Transverse colon (tissue), 4 donors: ENCODE measurements at regions not wholly inside any gene's neighbourhood (a gene's known extent, or its start where the extent isn't known, plus 50 kb on each side); places are given as distances from the start of the nearest gene placed in this dataset.

Experiments
- DNase-seq: peaks from one replicate; pipeline ENCODE4 v3.0.0-alpha.2; 2019
- H3K27ac ChIP-seq, 4 donors: fragments of 200-600 bp; sonication (generic); 2 replicates each; pipeline ENCODE4 v1.5.1; 2016 to 2018; ENCODE audit warnings: inconsistent platforms in 4 of 4
- H3K27me3 ChIP-seq: fragments of 200-600 bp; sonication (generic); 2 replicates; pipeline ENCODE4 v1.5.1; 2017; ENCODE audit warnings: inconsistent platforms
- H3K36me3 ChIP-seq, 4 donors: fragments of 200-600 bp; sonication (generic); 2 replicates each; pipeline ENCODE4 v1.5.1; 2017 to 2019; ENCODE audit warnings: inconsistent platforms in 4 of 4
- H3K4me1 ChIP-seq, 4 donors: fragments of 200-600 bp; sonication (generic); 2 replicates each; pipeline ENCODE4 v1.5.1; 2017 to 2020; ENCODE audit warnings: inconsistent platforms in 4 of 4
- H3K4me3 ChIP-seq, 4 donors: fragments of 200-600 bp; sonication (generic); 1 replicate in 1 of 4; 2 replicates in 3 of 4; pipeline versions ENCODE4 v1.5.1 to v1.6.1; 2017 to 2019; ENCODE audit warnings: inconsistent platforms in 4 of 4
- H3K9me3 ChIP-seq, 2 donors: fragments of 200-600 bp; sonication (generic); 2 replicates each; pipeline ENCODE4 v1.5.1; 2017 to 2019; ENCODE audit warnings: inconsistent platforms in 2 of 2
- EP300 ChIP-seq: sonication (generic); formaldehyde crosslinking; IDR thresholded peaks from one replicate; pipeline ENCODE4 v1.6.1; 2017; ENCODE audit warnings: antibody characterized with exemption, low read depth
- POLR2A ChIP-seq: fragments of 450-650 bp; IDR thresholded peaks from one replicate; pipeline ENCODE4 v1.6.1; 2016; ENCODE audit warnings: antibody characterized with exemption, mild to moderate bottlenecking, moderate library complexity
- POLR2AphosphoS5 ChIP-seq, 3 donors: sonication (generic); formaldehyde crosslinking; IDR thresholded peaks; one replicate each; pipeline ENCODE4 v1.6.1; 2016; ENCODE audit warnings: antibody characterized with exemption in 3 of 3
- WGBS, 2 donors: methylation state at CpG; one replicate each; pipeline ENCODE4 v1.1.5; 2018; ENCODE audit warnings: low coverage in 1 of 2; 5-methylcytosine and 5-hydroxymethylcytosine counted together
- in situ Hi-C, 4 donors: fragments of 200-750 bp; cut with MboI; loops; one replicate each; pipeline versions ENCODE4 v1.15.0 to v1.15.1; 2017; ENCODE audit warnings: low sequenced_read_pairs in 3 of 4, low pct_ligation_motif_present in 1 of 4, low pct_unique_long_range_greater_than_20kb in 1 of 4
- intact Hi-C: fragments of 100-400 bp; cut with DNase I; formaldehyde crosslinking; loops from one replicate; pipeline ENCODE4 v1.15.1; 2023; ENCODE audit warnings: low total_unique reads
- TF ChIP-seq, protein P1 (sequence below), 5 experiments: fragments of 200-600 bp in 3 of 5; fragments of 450-650 bp in 2 of 5; sonication (generic) in 3 of 5; IDR thresholded peaks; 1 replicate in 2 of 5; 2 replicates in 3 of 5; pipeline ENCODE4 v1.5.1; 2016 to 2017; ENCODE audit warnings: antibody characterized with exemption in 5 of 5, inconsistent platforms in 3 of 5, mild to moderate bottlenecking in 2 of 5, moderate library complexity in 1 of 5

DNA sequence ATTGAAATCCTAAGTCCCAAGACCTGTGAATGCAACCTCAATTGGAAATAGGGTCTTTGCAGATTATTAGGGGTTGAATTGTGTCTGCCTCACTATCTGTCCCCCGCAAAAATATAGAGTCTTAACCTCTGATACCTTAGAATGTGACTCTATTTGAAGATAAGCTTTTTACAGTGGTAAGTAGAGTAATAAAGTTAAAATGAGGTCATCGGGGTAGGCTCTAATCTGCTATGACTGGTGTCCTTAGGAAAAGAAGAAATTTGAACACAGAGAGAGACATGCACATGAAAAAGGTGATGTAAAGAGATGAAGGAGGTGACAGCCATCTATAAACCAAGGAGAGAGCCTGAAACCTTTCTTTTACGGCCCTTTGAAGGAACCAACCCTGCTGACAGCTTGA lies 287.1 kb upstream of the ADRA1B start:
- in situ Hi-C loops (no loop called here), intact Hi-C loops (no loop called here)
- Histone ChIP-seq H3K27me3 (no peaks in the 10 kb centered on the region), H3K9me3 (no peaks in the 10 kb centered on the region), H3K27ac (no peak overlapping the region), H3K36me3 (no peaks in the 10 kb centered on the region), H3K4me1 (no peaks in the 10 kb centered on the region), H3K4me3 (no peak overlapping the region)
- WGBS, 2 donors = 70 to 85% methylated on average over 2 to 3 of the region's 3 CpGs
- TF ChIP-seq POLR2AphosphoS5 (IDR thresholded peaks at IDR 0.05) = no peak
- TF ChIP-seq EP300 = no peak
- no peak for TF ChIP-seq POLR2A
- TF ChIP-seq, protein P1, sequence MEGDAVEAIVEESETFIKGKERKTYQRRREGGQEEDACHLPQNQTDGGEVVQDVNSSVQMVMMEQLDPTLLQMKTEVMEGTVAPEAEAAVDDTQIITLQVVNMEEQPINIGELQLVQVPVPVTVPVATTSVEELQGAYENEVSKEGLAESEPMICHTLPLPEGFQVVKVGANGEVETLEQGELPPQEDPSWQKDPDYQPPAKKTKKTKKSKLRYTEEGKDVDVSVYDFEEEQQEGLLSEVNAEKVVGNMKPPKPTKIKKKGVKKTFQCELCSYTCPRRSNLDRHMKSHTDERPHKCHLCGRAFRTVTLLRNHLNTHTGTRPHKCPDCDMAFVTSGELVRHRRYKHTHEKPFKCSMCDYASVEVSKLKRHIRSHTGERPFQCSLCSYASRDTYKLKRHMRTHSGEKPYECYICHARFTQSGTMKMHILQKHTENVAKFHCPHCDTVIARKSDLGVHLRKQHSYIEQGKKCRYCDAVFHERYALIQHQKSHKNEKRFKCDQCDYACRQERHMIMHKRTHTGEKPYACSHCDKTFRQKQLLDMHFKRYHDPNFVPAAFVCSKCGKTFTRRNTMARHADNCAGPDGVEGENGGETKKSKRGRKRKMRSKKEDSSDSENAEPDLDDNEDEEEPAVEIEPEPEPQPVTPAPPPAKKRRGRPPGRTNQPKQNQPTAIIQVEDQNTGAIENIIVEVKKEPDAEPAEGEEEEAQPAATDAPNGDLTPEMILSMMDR (IDR thresholded peaks at IDR 0.05) = no peak
- DNase-seq = no peak

GRCh38 chr5:159630545-159630944 lies 285.7 kb upstream of the ADRA1B start:
- in situ Hi-C loops (no loop called here), intact Hi-C loops (no loop called here)
- no peak for DNase-seq
- 46 to 60% methylated on average over 2 of the region's 2 CpGs for WGBS, 2 donors
- TF ChIP-seq POLR2A (no peak), POLR2AphosphoS5 (IDR thresholded peaks at IDR 0.05) (no peak)
- TF ChIP-seq, protein P1 (IDR thresholded peaks at IDR 0.05) = no peak
- Histone ChIP-seq H3K9me3 (no peaks in the 10 kb centered on the region), H3K27me3 (no peaks in the 10 kb centered on the region), H3K4me3 (no peak overlapping the region), H3K27ac (no peak overlapping the region), H3K36me3 (no peaks in the 10 kb centered on the region), H3K4me1 (no peaks in the 10 kb centered on the region)

DNA sequence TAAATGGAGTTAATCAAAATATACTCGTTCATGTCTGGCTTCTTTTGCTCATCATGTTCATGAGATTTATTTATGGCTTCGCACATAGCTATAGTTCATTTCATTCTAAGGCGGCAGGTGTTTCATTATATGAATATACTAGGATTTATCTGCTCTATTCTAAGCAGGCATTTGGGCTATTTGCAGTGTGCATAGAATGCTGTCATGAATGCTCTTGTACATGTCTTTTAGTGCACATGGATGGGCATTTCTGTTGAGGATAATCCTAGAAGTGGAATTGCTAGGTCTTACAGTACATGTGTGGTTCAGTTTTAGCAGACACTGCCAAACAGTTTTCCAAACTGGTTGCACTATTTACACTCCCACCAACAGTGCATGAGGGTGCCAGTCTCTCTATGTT lies 285.3 kb upstream of the ADRA1B start:
- Histone ChIP-seq H3K4me1 (no peaks in the 10 kb centered on the region), H3K27me3 (no peaks in the 10 kb centered on the region), H3K4me3 (no peak overlapping the region), H3K27ac (no peak overlapping the region), H3K36me3 (no peaks in the 10 kb centered on the region), H3K9me3 (no peaks in the 10 kb centered on the region)
- in situ Hi-C loops = no loop called here
- DNase-seq = no peak
- intact Hi-C loops = no loop called here
- TF ChIP-seq EP300 (no peak), POLR2A (no peak), POLR2AphosphoS5 (IDR thresholded peaks at IDR 0.05) (no peak)
- TF ChIP-seq, protein P1 (IDR thresholded peaks at IDR 0.05) = no peak
- WGBS, 2 donors = 66 to 80% methylated on average over 3 of the region's 3 CpGs

- Histone ChIP-seq H3K9me3 (no peaks in the 10 kb centered on the region), H3K36me3 (no peaks in the 10 kb centered on the region), H3K27me3 (no peaks in the 10 kb centered on the region), H3K4me3 (no peak overlapping the region), H3K4me1 (no peaks in the 10 kb centered on the region), H3K27ac (no peak overlapping the region)
- no peak for DNase-seq
- in situ Hi-C loops = no loop called here
- 42 to 63% methylated on average over 2 to 3 of the region's 3 CpGs for WGBS, 2 donors
- TF ChIP-seq, protein P1 (IDR thresholded peaks at IDR 0.05) = no peak
- TF ChIP-seq POLR2AphosphoS5 (IDR thresholded peaks at IDR 0.05) = no peak
- no peak for TF ChIP-seq POLR2A
- no peak for TF ChIP-seq EP300
- intact Hi-C loops = no loop called here
These were observed 283.4 kb upstream of the ADRA1B start for GRCh38 chr5:159632866-159633265.
